Astrocyte (in vitro differentiated cells and primary cell): ENCODE measurements at regions not wholly inside any gene's neighbourhood (a gene's known extent, or its start where the extent isn't known, plus 50 kb on each side); places are given as distances from the start of the nearest gene placed in this dataset.

Source experiments
- EZH2 ChIP-seq: IDR thresholded peaks from 2 replicates; pipeline ENCODE4 v1.6.1; 2012; ENCODE audit warnings: mild to moderate bottlenecking, low read length, inconsistent platforms; ENCODE audit not compliant: insufficient read depth
- TF ChIP-seq, protein P1 (sequence below): IDR thresholded peaks from 2 replicates; pipeline ENCODE4 v1.5.1; 2011; ENCODE audit warnings: low read depth, mild to moderate bottlenecking, inconsistent platforms, low read length, moderate library complexity; ENCODE audit not compliant: insufficient read depth

DNA sequence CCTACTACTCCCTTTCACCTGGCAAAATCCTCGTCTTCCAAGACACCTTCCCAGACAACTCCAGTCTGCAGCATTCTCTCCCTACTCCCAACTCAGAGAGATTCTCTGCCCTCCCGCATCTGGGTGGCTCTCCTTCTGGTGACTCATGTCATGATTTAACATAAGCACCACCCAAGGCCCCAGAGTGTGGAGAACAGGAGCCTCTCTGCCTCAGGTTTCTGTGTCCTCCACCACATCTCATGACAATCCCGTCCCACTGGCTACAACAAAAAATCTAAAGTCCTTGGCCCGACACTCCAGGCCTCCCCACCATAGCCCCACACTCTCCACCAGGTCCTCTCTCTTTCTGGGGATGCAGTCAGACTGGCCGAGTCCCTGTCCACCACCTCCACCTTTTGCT lies 197.1 kb downstream of the BCL11A start:
- no peak for TF ChIP-seq EZH2
- TF ChIP-seq, protein P1, sequence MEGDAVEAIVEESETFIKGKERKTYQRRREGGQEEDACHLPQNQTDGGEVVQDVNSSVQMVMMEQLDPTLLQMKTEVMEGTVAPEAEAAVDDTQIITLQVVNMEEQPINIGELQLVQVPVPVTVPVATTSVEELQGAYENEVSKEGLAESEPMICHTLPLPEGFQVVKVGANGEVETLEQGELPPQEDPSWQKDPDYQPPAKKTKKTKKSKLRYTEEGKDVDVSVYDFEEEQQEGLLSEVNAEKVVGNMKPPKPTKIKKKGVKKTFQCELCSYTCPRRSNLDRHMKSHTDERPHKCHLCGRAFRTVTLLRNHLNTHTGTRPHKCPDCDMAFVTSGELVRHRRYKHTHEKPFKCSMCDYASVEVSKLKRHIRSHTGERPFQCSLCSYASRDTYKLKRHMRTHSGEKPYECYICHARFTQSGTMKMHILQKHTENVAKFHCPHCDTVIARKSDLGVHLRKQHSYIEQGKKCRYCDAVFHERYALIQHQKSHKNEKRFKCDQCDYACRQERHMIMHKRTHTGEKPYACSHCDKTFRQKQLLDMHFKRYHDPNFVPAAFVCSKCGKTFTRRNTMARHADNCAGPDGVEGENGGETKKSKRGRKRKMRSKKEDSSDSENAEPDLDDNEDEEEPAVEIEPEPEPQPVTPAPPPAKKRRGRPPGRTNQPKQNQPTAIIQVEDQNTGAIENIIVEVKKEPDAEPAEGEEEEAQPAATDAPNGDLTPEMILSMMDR = no peak
